MM.1S (cell line): ENCODE measurements at regions not wholly inside any gene's neighbourhood (a gene's known extent, or its start where the extent isn't known, plus 50 kb on each side); places are given as distances from the start of the nearest gene placed in this dataset.

Source experiments
- DNase-seq: peaks from one replicate; pipeline ENCODE4 v3.0.0-alpha.2; 2015
- H2AFZ ChIP-seq: fragments of 300-600 bp; sonication (generic); 2 replicates; pipeline ENCODE4 v1.6.0; 2016; ENCODE audit warnings: antibody characterized with exemption, low read length
- H3F3A ChIP-seq: fragments of 300-600 bp; sonication (generic); 2 replicates; pipeline ENCODE4 v1.6.1; 2016; ENCODE audit warnings: mild to moderate bottlenecking, antibody characterized with exemption, low read length, moderate library complexity, mixed read lengths; ENCODE audit not compliant: insufficient read depth
- H3K27ac ChIP-seq: fragments of 300-600 bp; sonication (generic); 2 replicates; pipeline ENCODE4 v1.5.1; 2016; ENCODE audit warnings: mild to moderate bottlenecking, low read length
- H3K27me3 ChIP-seq: fragments of 300-600 bp; sonication (generic); replicated peaks from 2 replicates; pipeline ENCODE4 v1.6.0; 2016; ENCODE audit warnings: low read length; ENCODE audit not compliant: insufficient read depth
- H3K36me3 ChIP-seq: fragments of 300-600 bp; sonication (generic); replicated peaks from 2 replicates; pipeline ENCODE4 v1.6.1; 2016; ENCODE audit warnings: mild to moderate bottlenecking, low read length, mixed read lengths; ENCODE audit not compliant: insufficient read depth
- H3K4me1 ChIP-seq: fragments of 300-600 bp; sonication (generic); 2 replicates; pipeline ENCODE4 v1.6.1; 2016; ENCODE audit warnings: low read length, mixed read lengths
- H3K4me2 ChIP-seq: fragments of 300-600 bp; sonication (generic); 2 replicates; pipeline ENCODE4 v1.6.0; 2016; ENCODE audit warnings: low read depth, low read length
- H3K4me3 ChIP-seq: fragments of 300-600 bp; sonication (generic); 2 replicates; pipeline ENCODE4 v1.5.1; 2016; ENCODE audit warnings: low read length, mixed read lengths
- H3K79me2 ChIP-seq: fragments of 300-600 bp; sonication (generic); 2 replicates; pipeline ENCODE4 v1.6.1; 2016; ENCODE audit warnings: mixed run types, low read length, mixed read lengths
- H3K9ac ChIP-seq: fragments of 300-600 bp; sonication (generic); 2 replicates; pipeline ENCODE4 v1.6.1; 2016; ENCODE audit warnings: low read length, mixed read lengths
- H3K9me2 ChIP-seq: fragments of 300-600 bp; sonication (generic); replicated peaks from 2 replicates; pipeline ENCODE4 v1.6.1; 2016; ENCODE audit warnings: mild to moderate bottlenecking, low read length, mixed read lengths; ENCODE audit not compliant: insufficient read depth
- H3K9me3 ChIP-seq: fragments of 300-600 bp; sonication (generic); replicated peaks from 2 replicates; pipeline ENCODE4 v1.6.1; 2016; ENCODE audit warnings: mild to moderate bottlenecking, low read length, mixed read lengths; ENCODE audit not compliant: insufficient read depth
- H4K20me1 ChIP-seq: fragments of 300-600 bp; sonication (generic); 2 replicates; pipeline ENCODE4 v1.6.1; 2016; ENCODE audit warnings: mild to moderate bottlenecking, low read length, moderate library complexity, mixed read lengths; ENCODE audit not compliant: insufficient read depth
- CTCF ChIP-seq: fragments of 300-600 bp; sonication (generic); IDR thresholded peaks from 2 replicates; pipeline ENCODE4 v1.5.1; 2016; ENCODE audit warnings: antibody characterized with exemption, low read length, mixed read lengths
- EZH2 ChIP-seq: fragments of 300-600 bp; sonication (generic); optimal IDR thresholded peaks from 2 replicates; pipeline ENCODE3; 2017; ENCODE audit warnings: low read depth, mild to moderate bottlenecking, antibody characterized with exemption, low read length, mixed read lengths
- EZH2phosphoT487 ChIP-seq: fragments of 300-600 bp; sonication (generic); IDR thresholded peaks from 2 replicates; pipeline ENCODE4 v1.6.1; 2018; ENCODE audit warnings: antibody characterized with exemption, low read length

DNA sequence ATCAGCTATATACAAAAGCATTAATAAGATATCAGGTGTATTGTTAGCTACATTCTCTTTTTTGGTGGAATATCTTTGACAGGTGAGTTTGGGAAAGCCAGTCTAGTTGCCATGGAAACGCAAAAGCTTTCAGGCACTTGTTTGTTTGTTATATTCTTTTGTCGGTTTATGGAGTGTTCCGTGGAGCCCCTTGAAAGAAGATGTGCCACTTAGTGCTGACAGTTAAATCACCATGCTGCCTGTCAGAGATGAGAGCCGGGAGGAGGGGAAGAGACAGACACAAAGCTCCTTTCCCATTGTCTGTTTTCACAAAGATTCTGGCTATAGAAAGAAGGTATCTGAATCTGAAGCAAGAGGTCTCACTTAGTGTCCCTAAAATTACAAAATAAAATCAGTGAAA lies 170.8 kb downstream of the SNAPC1 start:
- Histone ChIP-seq H3K9me3 (no peaks in the 10 kb centered on the region), H3K27ac (no peak overlapping the region), H3K9me2 (no peaks in the 10 kb centered on the region), H3K4me1 (no peaks in the 10 kb centered on the region), H3K4me3 (no peak overlapping the region), H3K4me2 (no peak overlapping the region), H3K79me2 (no peaks in the 10 kb centered on the region), H4K20me1 (no peaks in the 10 kb centered on the region), H3F3A (no peaks in the 10 kb centered on the region), H3K9ac (no peak overlapping the region), H3K27me3 (no peaks in the 10 kb centered on the region), H3K36me3 (no peaks in the 10 kb centered on the region), H2AFZ (no peak overlapping the region)
- TF ChIP-seq EZH2phosphoT487 (no peak), EZH2 (no peak), CTCF (no peak)
- no peak for DNase-seq

- H3K9me3 ChIP-seq: no peaks in the 10 kb centered on the region
- H3K4me1 ChIP-seq: no peaks in the 10 kb centered on the region
- no peaks in the 10 kb centered on the region for H4K20me1 ChIP-seq
- H3K9ac ChIP-seq: no peak overlapping the region
- no peak overlapping the region for H2AFZ ChIP-seq
- H3K27ac ChIP-seq: no peak overlapping the region
- H3K4me3 ChIP-seq: no peak overlapping the region
- no peak for DNase-seq
- H3K27me3 ChIP-seq: no peaks in the 10 kb centered on the region
- no peaks in the 10 kb centered on the region for H3K9me2 ChIP-seq
- no peak overlapping the region for H3K4me2 ChIP-seq
- H3K79me2 ChIP-seq: no peaks in the 10 kb centered on the region
- no peaks in the 10 kb centered on the region for H3K36me3 ChIP-seq
- TF ChIP-seq CTCF: no peak
- TF ChIP-seq EZH2: no peak
- no peak for TF ChIP-seq EZH2phosphoT487
- no peaks in the 10 kb centered on the region for H3F3A ChIP-seq
These were observed 172.2 kb downstream of the SNAPC1 start for GRCh38 chr14:61934385-61934784.

DNA sequence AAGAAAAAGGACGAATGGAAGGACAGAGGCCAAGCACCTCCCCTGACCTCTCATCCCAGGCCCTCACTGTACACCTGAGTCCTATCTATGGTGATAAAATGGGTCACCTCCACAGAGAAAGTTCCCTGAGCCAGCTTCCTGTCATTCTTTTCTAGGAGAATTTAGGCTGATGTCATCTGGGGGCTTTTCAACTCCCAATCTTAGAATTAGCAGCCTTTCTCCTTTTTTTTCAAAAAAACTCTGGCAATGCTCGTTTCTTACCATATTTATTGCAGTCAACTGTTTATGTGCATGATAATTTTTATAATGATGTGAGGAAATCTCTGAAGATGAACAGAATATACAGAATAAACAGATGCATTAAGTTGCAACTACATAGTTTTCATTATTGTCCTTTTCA lies 177.6 kb downstream of the SNAPC1 start:
- H3K9me2 ChIP-seq: no peaks in the 10 kb centered on the region
- no peak overlapping the region for H3K9ac ChIP-seq
- no peak overlapping the region for H2AFZ ChIP-seq
- H3F3A ChIP-seq: no peaks in the 10 kb centered on the region
- H3K27me3 ChIP-seq: no peaks in the 10 kb centered on the region
- H3K4me1 ChIP-seq: no peaks in the 10 kb centered on the region
- H3K36me3 ChIP-seq: no peaks in the 10 kb centered on the region
- H3K4me2 ChIP-seq: no peak overlapping the region
- H3K9me3 ChIP-seq: no peaks in the 10 kb centered on the region
- H3K4me3 ChIP-seq: no peak overlapping the region
- TF ChIP-seq EZH2phosphoT487 (no peak), CTCF (no peak)
- H3K27ac ChIP-seq: no peak overlapping the region
- no peak for DNase-seq
- no peaks in the 10 kb centered on the region for H3K79me2 ChIP-seq
- no peaks in the 10 kb centered on the region for H4K20me1 ChIP-seq
